KMS-11 (cell line): ENCODE measurements at regions not wholly inside any gene's neighbourhood (a gene's known extent, or its start where the extent isn't known, plus 50 kb on each side); places are given as distances from the start of the nearest gene placed in this dataset.

Experiments used
- H2AFZ ChIP-seq: fragments of 200-600 bp; sonication (generic); 2 replicates; pipeline ENCODE4 v1.6.1; 2016; ENCODE audit warnings: antibody characterized with exemption, mixed run types, low read depth
- H3K27ac ChIP-seq: fragments of 200-600 bp; sonication (generic); 2 replicates; pipeline ENCODE4 v1.6.1; 2016; ENCODE audit warnings: mild to moderate bottlenecking, mixed run types
- H3K27me3 ChIP-seq: fragments of 200-600 bp; sonication (generic); 2 replicates; pipeline ENCODE4 v1.6.1; 2017; ENCODE audit warnings: mild to moderate bottlenecking, low read depth, mixed run types, moderate library complexity; ENCODE audit not compliant: insufficient read depth
- H3K36me3 ChIP-seq: fragments of 200-600 bp; sonication (generic); 2 replicates; pipeline ENCODE4 v1.6.1; 2017; ENCODE audit warnings: mild to moderate bottlenecking, mixed run types; ENCODE audit not compliant: insufficient read depth
- H3K4me1 ChIP-seq: fragments of 200-600 bp; sonication (generic); 2 replicates; pipeline ENCODE4 v1.6.1; 2016; ENCODE audit warnings: mild to moderate bottlenecking, low read depth, mixed run types; ENCODE audit not compliant: poor library complexity, severe bottlenecking
- H3K4me2 ChIP-seq: fragments of 200-600 bp; sonication (generic); 2 replicates; pipeline ENCODE4 v1.7.0; 2016; ENCODE audit warnings: mild to moderate bottlenecking, mixed run types
- H3K4me3 ChIP-seq: fragments of 200-600 bp; sonication (generic); IDR thresholded peaks from 2 replicates; pipeline ENCODE4 v1.6.1; 2017; ENCODE audit warnings: low read depth, low read length, mixed read lengths; ENCODE audit not compliant: insufficient read depth
- H3K79me2 ChIP-seq: fragments of 200-600 bp; sonication (generic); 2 replicates; pipeline ENCODE4 v1.6.1; 2016; ENCODE audit warnings: low read depth, mixed run types; ENCODE audit not compliant: insufficient read depth
- H3K9ac ChIP-seq: fragments of 200-600 bp; sonication (generic); 2 replicates; pipeline ENCODE4 v1.6.1; 2016; ENCODE audit warnings: mild to moderate bottlenecking, mixed run types
- H4K20me1 ChIP-seq: fragments of 200-600 bp; sonication (generic); 2 replicates; pipeline ENCODE4 v1.6.1; 2016; ENCODE audit warnings: mild to moderate bottlenecking, mixed run types; ENCODE audit not compliant: insufficient read depth
- TF ChIP-seq, protein P1 (sequence below): fragments of 200-600 bp; sonication (generic); conservative IDR thresholded peaks from 2 replicates; pipeline ENCODE4 v1.6.1; 2017; ENCODE audit warnings: low read depth, mild to moderate bottlenecking, antibody characterized with exemption, low read length, moderate library complexity, mixed read lengths

DNA sequence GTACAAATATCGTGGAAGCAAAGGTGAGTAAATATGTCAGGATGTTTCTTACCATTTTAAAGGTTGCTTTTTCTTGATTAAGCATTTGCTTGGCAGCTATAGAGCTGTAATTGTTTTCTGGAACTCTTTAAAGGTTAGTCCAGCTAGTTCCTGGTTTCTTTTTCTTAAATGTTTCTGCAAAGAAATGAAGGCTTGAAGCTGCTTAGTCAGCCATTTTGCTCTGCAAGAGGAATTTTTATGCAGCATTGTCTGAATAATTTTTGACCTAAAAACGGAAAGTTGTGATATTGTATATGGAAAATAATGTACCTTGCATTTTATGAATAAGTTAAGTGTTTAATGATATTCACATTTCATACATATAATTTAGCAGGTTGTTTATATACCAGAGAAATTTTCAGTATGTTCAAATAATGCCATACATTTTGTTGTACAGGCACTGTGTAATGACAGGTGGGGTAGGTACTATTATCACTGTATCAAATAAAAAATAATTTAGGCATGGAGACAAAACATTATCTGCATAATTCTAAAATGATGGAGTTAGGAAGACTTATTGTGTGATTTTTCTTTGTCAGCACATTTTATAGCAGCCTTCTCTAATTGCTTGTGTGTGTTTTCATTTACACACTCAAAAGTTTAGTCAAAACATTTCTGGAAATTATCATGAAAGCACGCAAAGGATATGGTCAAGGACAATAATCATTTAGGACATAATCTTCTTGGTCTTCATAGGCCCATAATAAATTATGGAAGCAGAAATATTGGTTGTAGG lies 624.4 kb downstream of the NCAM2 start:
- Histone ChIP-seq H3K79me2 (no peaks in the 10 kb centered on the region), H4K20me1 (no peaks in the 10 kb centered on the region), H3K36me3 (no peaks in the 10 kb centered on the region), H3K27me3 (no peaks in the 10 kb centered on the region), H3K27ac (no peak overlapping the region), H3K9ac (no peak overlapping the region), H3K4me1 (no peaks in the 10 kb centered on the region), H2AFZ (no peak overlapping the region), H3K4me2 (no peak overlapping the region), H3K4me3 (no peak overlapping the region)
- TF ChIP-seq, protein P1, sequence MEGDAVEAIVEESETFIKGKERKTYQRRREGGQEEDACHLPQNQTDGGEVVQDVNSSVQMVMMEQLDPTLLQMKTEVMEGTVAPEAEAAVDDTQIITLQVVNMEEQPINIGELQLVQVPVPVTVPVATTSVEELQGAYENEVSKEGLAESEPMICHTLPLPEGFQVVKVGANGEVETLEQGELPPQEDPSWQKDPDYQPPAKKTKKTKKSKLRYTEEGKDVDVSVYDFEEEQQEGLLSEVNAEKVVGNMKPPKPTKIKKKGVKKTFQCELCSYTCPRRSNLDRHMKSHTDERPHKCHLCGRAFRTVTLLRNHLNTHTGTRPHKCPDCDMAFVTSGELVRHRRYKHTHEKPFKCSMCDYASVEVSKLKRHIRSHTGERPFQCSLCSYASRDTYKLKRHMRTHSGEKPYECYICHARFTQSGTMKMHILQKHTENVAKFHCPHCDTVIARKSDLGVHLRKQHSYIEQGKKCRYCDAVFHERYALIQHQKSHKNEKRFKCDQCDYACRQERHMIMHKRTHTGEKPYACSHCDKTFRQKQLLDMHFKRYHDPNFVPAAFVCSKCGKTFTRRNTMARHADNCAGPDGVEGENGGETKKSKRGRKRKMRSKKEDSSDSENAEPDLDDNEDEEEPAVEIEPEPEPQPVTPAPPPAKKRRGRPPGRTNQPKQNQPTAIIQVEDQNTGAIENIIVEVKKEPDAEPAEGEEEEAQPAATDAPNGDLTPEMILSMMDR: no peak

DNA sequence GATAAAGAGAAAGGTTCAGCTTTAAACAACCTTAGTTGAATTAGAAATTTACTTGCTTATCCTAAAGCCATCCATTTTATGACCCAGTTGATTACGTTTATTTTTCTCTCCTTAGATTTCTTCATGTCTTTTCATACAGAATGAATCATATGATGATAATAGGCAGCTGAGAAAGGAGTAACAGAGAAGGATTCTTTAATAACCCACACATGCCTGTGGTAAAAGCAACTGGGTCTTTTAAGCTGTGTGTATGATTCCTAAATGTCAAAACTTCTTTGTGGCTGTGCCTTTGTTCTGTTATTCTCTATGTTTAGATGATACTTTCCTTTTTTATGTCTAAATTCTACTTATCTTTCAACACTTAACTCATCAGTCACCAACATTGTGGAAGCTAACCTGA lies 626.5 kb downstream of the NCAM2 start:
- no peaks in the 10 kb centered on the region for H3K27me3 ChIP-seq
- H3K79me2 ChIP-seq: no peaks in the 10 kb centered on the region
- H2AFZ ChIP-seq: no peak overlapping the region
- H3K27ac ChIP-seq: no peak overlapping the region
- no peaks in the 10 kb centered on the region for H3K36me3 ChIP-seq
- TF ChIP-seq, protein P1: no peak
- no peaks in the 10 kb centered on the region for H4K20me1 ChIP-seq
- H3K4me3 ChIP-seq: no peak overlapping the region
- H3K4me1 ChIP-seq: no peaks in the 10 kb centered on the region
- no peak overlapping the region for H3K4me2 ChIP-seq
- no peak overlapping the region for H3K9ac ChIP-seq

DNA sequence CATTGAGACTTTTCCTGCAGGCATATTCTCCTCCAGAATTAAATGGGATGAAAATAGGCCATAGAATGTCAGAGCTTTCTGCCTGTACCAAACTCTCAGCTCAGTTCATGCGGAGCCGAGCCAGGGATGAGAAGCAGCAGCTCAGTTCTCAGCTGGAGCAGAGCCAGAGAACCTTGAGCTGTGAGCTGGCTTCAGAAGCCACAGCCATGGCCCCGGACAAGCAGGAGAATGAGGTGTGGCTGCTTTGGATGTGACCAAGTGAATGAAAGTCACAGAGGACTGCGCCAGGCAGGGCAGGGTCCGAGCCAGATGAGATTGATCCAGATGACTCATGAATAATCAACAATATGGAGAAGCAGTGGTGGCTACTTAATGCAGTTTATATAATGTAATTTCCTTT lies 633.8 kb downstream of the NCAM2 start:
- Histone ChIP-seq H3K4me1 (no peaks in the 10 kb centered on the region), H3K4me2 (no peak overlapping the region), H3K4me3 (no peak overlapping the region), H4K20me1 (no peaks in the 10 kb centered on the region), H3K9ac (no peak overlapping the region), H3K79me2 (no peaks in the 10 kb centered on the region), H3K27me3 (no peaks in the 10 kb centered on the region), H2AFZ (no peak overlapping the region), H3K27ac (no peak overlapping the region), H3K36me3 (no peaks in the 10 kb centered on the region)
- TF ChIP-seq, protein P1: no peak

- Histone ChIP-seq H3K4me2 (no peak overlapping the region), H4K20me1 (no peaks in the 10 kb centered on the region), H3K36me3 (no peaks in the 10 kb centered on the region), H2AFZ (no peak overlapping the region), H3K79me2 (no peaks in the 10 kb centered on the region), H3K27me3 (no peaks in the 10 kb centered on the region), H3K27ac (no peak overlapping the region), H3K9ac (no peak overlapping the region), H3K4me3 (no peak overlapping the region), H3K4me1 (no peaks in the 10 kb centered on the region)
- TF ChIP-seq, protein P1: no peak
Measured at GRCh38 chr21:21632926-21633325, 634.7 kb downstream of the NCAM2 start.
